ENCODE measurements at regions not wholly inside any gene's neighbourhood (a gene's known extent, or its start where the extent isn't known, plus 50 kb on each side); places are given as distances from the start of the nearest gene placed in this dataset.
"Not testable (repeated sequence)": the region's sequence is repeated elsewhere in the genome, so short reads cannot be mapped to it uniquely, and the experiment has no call there.

DNA sequence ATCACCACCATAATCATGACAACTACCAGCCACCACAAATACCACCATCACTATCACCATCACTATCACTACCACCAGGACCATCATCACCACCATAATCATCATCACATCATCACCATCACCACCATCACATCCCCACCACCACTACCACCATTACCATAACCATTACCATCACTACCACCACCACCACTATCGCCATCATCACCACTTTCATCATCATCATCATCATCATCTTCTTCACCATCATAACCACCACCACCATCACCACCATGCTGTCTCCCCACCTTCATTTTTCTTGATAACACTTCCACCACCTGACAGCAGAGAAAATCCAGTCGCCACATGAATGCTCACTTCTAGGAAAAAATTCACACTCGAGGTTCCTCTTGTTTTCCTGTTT, 253.6 kb downstream of the ANKRD60 start:
- DNase-seq, result no peak
- intact Hi-C loops (cut with DNase I), result no loop called here

DNA sequence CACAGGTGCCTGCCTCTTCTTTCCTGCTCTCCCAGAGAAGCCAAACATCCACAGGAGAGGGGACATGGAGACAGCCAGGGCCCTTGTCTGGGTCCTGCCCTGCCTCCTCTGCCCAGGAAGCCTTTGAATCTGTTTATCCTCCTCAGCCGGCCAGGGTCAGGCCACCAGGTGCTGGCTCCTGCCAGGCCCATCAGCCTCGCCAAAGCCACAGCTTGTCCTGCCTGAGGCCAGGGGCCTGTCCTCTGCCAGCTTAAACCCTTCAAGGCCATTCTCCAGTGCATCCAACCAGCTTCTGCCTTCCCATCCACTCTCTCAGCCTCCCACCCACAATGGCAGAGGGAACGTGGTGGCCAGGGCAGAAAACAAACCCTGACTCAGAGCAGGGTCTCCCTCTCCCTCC, 254.6 kb downstream of the ANKRD60 start:
- intact Hi-C loops (cut with DNase I), result no loop called here
- DNase-seq, result no peak

DNA sequence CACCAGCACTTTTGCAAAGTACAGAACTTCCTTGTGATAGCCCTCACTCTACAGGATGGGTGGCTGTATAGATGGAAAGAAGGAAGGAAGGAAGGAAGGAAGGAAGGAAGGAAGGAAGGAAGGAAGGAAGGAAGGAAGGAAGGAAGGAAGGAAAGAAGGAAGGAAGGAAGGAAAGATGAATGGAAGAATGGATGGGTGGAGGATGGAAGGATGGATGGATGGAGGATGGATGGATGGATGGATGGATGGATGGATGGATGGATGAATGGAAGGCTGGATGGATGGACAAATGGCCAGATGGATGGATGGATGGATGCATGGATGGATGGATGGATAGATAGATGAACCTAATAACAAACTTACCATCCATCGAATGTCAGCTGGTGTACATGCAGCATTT, 256.9 kb downstream of the ANKRD60 start:
- DNase-seq; intact Hi-C loops (cut with DNase I): not testable (repeated sequence)

DNA sequence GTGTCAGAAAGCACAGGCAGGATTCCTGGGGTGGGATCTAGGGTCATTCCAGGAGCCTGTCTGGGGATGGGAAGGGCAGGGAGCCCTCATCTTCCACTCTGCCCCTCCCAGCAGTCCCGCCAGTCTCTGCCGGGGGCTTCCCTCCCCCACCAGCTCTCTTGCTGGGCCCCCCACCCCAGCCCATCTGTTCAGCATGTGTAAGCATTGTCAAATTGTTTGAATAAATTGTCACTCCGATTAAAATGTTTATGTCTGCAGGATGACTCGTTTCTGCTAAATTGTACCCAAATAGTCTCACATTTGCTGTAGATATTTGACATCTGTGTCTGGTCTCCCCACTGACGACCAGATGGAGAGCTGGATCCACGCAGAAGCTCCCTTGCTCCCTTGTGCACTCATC, 257.6 kb downstream of the ANKRD60 start:
- DNase-seq, result no peak
- intact Hi-C loops (cut with DNase I), result no loop called here

DNA sequence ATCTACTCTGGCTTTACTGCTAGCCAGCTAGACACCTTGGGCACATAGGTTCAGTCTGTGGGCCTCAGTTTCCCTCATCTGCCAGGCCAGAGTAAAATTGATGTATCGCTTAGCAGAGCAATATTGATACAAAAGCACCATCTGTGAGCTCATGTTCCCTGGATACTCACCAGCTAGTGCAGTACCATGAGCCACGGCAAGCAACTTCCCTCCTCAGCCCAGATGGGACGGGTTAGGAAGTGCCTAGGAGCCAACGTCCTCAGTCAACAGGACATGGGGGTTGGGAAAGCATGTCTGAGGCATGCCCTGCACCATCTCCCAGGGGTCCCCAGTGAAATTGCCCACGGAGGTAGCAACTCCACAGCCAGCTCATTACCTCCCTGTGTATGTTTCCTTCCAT, 258.3 kb downstream of the ANKRD60 start:
- DNase-seq, result no peak
- intact Hi-C loops (cut with DNase I), result no loop called here

DNA sequence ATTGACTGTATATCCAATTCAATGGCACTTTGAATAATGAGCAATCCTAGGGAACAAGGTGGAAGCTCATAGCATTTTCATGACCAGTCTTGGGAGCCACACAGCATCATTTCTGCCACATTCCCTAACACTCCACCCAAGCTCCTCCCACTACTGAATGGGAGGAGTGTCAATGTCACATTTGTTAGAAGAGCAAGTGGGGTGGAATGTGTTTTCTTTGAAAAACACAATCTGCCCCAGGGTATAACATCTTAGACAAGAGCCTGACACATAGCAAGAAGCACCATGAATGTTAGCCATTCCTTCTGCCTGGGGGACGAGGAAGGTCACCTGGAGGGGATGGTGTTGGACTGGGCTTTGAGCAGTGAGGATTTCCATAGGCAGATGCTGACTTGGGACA, 258.3 kb upstream of the PMEPA1 start:
- intact Hi-C loops (cut with DNase I), result no loop called here
- DNase-seq, result no peak

DNA sequence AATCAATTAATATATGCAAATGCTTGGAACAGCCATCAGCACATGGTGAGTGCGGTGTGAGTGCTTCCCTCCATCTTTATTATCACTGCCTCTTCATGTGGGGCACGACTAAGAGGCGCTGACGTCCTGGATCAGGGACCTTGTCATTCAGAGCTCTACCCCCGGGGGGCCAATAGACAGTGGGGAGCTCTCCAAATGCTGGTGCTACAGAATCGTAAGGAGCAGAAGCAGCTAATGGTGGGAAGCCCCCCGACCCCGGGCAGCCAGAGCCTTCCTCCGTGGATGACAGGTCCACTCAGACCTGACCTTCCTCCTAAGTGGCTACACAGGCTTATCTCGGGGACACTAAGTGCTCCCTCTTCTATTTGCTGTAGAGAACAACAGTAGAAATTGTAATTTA, 257.5 kb upstream of the PMEPA1 start:
- DNase-seq, result no peak
- intact Hi-C loops (cut with DNase I), result no loop called here

DNA sequence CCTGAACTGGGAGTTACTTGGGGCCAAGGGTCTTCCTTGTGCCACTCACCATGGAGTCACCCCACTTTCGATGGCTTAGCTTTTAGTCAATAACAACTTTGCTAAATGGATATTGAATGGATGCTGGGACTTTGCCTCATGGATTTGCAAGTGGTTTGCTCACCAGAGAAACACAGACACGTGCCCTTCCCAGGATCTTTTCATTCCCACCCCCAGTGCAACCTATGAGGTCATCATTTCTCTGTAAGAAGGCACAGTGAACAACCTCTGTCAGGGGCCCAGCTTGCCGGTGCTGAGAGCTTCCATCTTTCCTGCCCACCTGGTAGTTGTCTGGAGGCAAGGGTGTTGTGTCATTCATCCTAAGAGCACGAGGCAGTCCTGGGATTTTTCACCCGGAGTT, 256.8 kb upstream of the PMEPA1 start:
- no peak for DNase-seq
- intact Hi-C loops (cut with DNase I), result no loop called here

DNA sequence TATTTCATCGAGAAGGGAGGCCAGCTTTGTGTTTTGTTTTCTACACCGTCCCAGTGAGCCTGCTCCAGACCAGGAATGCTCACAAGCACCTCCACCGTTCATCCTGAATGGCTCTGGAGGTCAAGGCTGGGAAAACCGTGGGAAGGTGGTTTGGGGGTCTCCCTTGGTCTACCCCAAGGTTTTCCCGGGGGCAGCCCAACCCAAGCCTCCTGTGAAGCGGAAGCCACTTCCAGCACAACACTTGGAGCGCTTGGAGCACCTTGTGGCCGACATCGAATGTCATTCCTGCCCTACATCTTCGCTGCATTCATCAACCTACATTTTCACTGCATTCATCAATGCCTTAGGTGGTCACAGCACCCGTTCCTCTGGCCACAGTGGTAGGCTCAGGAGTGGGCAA, 255.6 kb upstream of the PMEPA1 start:
- DNase-seq, result no peak
- intact Hi-C loops (cut with DNase I), result no loop called here

DNA sequence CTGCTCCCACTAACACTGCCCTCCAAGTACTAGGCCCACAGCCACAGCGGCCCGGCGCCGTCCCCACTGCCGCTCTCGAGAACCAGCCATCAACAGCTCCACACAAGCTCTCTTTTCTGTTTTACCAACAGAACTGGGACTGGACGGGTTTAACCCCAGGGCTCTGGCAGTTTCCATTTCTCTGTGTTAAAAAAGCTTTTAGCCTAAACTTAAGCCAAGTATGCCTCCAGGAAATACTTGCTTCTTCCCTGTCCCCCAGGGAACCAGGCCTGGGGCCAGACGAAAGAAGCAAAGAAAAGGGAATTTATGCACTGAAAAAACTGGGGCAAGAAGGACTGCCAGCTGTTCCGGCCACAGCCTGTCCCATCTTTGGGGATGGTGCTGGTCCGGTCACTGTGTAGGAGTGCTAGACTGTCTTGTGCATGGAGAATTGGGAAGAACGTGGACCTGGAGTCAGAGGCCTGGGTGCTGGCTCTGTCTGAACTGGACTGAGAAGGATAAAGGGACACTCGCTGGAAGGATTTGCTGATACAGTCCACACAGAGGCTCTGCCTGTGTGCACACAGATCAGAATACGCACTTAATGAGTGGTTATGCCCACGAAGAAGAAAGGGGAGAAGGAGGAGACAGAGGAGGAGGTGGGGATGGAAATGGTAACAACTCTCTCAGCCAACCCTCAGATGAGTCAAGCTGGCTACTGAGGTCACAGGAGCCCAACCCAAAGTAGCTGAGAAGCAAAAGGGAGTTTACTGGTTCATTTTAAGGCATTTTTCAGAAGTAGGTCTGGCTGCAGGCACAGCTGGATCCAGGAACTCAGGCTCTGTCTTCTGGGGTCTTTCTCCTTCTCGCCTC, 254.4 kb upstream of the PMEPA1 start:
- DNase-seq, result peak in 32 of 42 donors; percentile 11 to 72 (median 40)
- intact Hi-C loops (cut with DNase I), result no loop called here

DNA sequence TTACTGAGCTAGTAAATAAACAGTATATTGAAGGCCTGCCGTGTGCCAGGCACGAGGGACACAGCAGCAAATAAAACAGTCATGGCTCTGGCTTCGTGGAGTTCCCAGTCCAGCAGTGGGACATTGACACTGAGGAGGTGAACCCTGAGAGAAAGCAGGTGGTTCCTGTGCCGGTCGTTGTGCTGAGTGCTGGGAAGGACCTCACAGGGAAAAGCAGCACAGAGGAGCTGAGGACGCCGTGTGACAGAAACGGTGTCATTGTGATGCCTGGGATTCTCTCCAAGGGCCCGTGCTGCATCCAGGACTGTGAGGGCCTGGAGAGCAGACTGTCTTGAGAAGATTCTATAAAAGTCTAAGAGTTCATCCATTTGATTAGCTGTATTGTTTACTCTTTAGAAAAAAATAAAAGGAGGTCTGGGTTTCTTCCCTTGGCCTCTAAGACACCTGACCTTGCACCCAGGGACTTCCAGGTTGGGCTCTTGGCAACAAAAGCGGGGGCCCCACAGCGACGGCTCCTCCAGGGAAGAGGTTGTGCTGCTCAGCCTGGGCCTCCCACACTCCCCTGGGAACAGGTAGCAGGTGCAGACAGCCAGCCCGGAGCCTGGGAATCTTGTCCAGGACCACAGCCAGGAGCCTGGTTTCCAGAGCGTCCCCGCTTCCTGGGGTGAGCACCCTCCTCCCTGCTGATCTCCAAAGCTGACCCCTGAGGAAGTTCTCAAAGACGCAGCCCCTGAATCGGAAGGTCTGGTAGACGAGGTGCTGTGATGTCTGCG, 251.2 kb upstream of the PMEPA1 start:
- intact Hi-C loops (cut with DNase I), result no loop called here
- peak in 9 of 42 donors; percentile 7 to 49 (median 28) for DNase-seq

DNA sequence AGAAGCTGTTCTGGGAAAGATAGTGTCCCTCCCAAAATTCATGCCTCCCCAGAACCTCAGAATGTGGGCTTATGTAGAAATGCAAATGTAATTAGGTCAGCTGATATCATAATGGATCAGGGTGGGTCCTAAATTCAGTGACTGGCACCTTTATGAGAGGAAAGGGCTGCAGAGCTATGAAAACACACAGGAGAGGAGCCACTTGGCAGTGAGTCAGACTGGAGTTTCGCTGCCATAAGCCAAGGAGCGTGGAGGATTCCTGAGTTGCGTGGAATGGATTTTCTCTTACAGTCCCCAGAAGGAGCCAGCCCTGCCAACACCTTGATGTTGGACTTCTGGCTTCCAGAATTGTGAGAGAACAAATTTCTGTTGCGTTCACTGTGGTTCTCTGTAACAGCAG, 249.8 kb upstream of the PMEPA1 start:
- DNase-seq, result no peak

DNA sequence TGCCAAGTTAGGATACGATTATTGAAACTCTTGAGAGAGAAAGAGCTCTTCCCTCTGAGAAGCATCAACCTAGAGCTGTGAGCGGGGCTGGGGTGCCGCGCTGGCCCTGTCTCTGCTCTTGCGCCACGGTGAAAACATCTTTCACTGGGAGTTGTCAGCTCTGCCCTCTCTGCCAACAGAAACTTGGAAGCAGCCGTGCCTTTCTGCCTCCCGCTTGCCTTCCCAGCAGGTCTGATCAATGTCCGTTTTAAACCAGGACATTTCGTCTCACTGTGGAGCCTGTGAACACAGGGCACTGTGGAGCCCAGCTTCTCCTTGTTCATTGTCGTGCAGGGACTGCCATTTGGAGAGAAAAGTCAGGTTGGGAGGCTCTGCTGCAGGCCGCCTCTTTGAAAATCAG, 249.2 kb upstream of the PMEPA1 start:
- intact Hi-C loops (cut with DNase I), result no loop called here
- peak in 15 of 42 donors; percentile 7 to 73 (median 25) for DNase-seq

More for the DNA sequence above, 249.8 kb upstream of the PMEPA1 start:
- intact Hi-C loops (cut with DNase I), result no loop called here

DNA sequence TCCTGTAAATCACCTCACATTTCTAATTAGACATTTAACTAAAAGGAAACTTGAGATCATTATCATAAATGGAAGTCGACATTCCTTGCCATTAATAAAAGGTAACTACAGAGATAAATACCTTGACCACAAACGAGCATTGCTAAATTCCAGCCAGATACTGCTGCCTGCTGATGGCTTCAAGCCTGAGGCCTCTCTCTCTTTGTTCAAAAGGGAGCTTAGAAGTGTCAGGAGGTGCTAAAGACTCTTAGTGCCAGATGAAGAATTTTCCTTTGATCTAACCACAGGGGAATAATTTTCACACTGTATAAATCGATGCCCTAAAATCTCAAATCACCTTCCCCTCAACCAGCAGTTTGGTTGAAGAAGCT, 248.2 kb upstream of the PMEPA1 start:
- no peak for DNase-seq
- intact Hi-C loops (cut with DNase I), result no loop called here

DNA sequence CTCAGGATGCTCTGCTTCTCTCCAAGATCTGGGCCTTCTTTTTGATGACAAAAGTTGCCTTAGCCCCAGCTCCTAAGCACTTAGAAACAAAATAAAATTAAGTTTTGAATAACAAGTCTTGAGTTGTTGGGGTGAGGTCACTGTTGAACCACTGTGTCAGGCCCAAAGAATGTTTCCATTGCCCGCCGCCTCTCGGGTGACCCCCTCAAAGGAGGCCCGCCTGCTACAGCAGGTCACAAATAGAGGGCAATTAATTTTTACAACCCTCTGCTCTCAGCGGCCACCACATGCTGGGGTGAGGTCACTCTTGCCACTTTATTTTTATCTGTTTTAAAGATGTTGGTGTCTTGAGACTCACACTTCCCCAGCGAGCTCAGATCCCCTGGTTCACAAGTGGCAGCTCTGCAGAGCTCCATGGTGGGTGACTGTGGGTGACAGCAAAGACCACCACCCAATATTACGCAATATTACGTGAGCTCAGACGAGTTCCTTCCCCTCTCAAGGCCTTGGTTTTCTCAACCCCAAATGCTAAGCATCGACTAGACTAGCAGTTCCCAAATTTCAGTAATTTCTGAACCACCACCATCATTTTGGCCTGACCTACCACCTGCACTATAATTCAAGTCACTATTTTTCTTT, 247.7 kb upstream of the PMEPA1 start:
- intact Hi-C loops (cut with DNase I), result no loop called here
- no peak for DNase-seq

DNA sequence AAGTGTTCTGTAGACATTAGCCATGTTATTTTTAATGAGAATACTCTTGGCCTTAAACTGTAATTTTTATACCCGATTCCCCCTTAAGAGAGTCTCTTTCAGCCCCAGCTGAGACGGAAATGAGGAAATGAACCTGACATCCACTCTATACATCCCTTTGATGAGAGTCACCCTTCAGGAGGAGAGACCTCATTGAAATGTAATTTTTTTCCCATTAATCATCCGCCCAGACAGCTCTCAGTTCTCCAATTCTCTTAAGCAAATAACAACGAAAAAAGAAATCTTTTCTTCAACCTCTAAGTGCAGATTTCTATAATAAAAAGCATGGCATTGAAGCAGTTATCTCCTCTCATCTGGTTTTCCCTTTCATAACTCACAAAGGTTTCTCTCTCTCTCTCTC, 243.8 kb upstream of the PMEPA1 start:
- intact Hi-C loops (cut with DNase I), result no loop called here
- no peak for DNase-seq

DNA sequence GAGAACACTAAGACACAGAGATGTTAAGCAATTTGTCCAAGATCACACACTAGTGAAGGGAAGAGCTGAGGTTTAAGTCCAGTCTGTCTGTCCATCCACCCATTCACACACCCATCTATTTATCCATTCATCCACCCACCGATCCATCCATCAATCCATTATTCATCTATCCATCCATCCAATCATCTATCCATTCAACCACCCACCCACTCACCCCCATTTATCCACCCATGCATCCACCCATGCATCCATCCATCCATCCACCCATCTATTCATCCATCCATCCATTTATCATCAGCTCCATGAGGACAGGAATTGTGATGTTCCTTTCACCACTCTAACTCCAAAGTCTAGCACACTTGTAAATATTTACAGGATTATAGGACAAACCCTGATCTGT, 242.3 kb upstream of the PMEPA1 start:
- DNase-seq, result no peak

DNA sequence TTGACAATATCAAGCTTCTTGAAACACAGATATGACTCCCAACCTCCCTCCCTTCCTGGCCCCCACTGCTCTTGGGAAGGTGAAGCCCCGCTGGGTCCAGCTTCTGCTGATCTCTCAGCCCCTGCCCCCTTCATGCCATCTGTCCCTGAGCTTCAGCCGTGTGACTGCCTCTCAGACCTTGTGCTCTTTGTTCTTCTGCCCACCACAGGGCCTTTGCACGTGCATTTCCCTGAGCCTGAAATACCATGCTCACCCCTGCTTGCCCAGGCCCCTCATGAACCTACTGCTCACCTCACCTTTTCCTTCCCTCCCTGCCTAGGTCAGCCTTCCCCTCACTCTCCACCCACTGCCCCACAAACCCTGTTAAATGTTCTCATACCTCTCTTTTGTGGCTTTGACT, 241.7 kb upstream of the PMEPA1 start:
- DNase-seq, result no peak
- intact Hi-C loops (cut with DNase I), result no loop called here

More for the DNA sequence above, 242.3 kb upstream of the PMEPA1 start:
- intact Hi-C loops (cut with DNase I), result no loop called here

DNA sequence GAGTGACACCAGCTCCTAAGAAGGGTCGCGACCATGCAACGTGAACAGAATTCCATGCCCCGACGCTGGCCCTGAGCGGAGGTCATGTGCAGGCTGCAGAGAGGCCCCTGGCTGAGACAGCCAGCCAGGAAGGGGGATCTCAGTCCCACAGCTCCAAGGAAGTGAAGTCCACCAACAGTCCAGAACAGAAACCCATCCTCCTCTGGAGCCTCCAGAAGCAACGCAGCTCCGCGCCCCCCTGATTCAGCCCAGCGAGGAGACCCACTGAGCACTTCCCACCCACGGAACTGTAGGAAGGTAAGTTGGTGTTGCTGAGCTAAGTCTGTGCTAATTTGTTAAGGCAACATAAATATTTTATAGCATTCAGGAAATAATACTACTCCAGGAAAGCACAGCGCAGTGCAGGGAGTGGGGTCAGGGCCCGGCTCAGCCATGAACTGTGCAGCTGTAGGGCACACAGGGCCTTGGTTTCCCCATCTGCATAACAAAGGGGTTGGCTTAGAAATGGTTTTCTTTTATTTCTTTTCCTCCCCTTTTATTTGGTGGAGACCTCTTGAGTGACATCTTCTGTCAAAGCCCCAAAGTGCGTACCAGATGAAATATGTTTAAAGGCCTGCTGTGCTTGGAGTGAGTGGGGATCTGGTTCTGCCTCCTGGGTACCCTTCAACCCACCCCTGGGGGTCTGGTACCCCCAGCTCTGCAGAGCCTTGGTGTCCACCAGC, 241.1 kb upstream of the PMEPA1 start:
- DNase-seq, result no peak
- intact Hi-C loops (cut with DNase I), result no loop called here

All from head of caudate nucleus (tissue), 42 donors.